ENCODE measurements at regions not wholly inside any gene's neighbourhood (a gene's known extent, or its start where the extent isn't known, plus 50 kb on each side); places are given as distances from the start of the nearest gene placed in this dataset.

DNA sequence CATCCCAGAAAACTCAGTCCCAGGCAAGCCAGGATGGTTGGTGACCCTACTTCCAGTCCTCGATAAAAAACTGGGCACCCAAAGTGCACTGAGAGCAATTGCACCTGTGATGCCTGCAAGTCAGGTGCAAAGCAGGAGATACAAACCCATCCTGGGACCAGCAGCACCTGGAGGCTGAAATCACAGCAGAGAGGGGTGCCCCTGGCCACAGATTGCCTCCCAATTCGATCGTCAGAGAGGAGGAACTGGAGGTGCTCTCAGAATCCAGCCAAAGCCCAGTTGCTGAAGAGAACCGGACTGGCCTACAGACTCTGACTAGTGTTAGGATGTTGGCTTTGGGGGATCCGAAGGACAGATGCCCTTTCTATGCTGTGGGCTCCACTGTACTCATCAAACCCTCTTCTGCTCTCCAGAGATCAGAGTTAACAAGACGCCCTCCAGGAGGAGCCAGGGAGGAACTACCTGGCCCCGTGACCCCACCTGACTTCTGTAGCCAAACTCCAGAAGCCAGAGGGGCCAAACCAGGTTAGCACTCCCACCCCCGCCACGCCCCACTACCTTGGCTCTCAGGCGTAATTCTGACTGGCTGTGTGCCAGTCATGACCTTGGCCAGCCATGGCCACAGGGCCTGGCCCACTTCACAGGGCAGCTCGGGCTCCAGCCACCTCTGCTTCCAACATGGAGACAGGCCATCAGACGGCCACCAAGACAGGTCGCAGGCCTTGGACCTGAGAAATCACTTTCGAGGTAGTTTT lies 284.5 kb upstream of the RTL1 start:
- Histone ChIP-seq H3K36me3 (ENCODE audit: insufficient read depth, low read length) (no peaks in the 10 kb centered on the region), H3K9me3 (ENCODE audit: control insufficient read depth in 1 of 2, insufficient read depth in 1 of 2, low read length in 2 of 2) (peaks cover 0 to 6% of the 10 kb centered on the region in 2 experiments), H3K27me3 (ENCODE audit: control insufficient read depth in 1 of 2, insufficient read depth in 2 of 2, low read length in 2 of 2) (no peaks in the 10 kb centered on the region), H3K4me3 (ENCODE audit: low read length) (no peak overlapping the region), H3K27ac (ENCODE audit: low read depth in 1 of 2, low read length in 2 of 2) (no peak overlapping the region), H3K4me1 (ENCODE audit: insufficient read depth, low read length) (no peaks in the 10 kb centered on the region)
- ChIA-PET POLR2A (no interaction called here), CTCF (no interaction called here)
- ATAC-seq (ENCODE audit: poor library complexity): no peak
- Mint-ChIP-seq H3K27ac (no peak overlapping the region), H3K9me3 (no peaks in the 10 kb centered on the region), H3K36me3 (ENCODE audit: low read depth) (no peaks in the 10 kb centered on the region), H3K27me3 (peaks cover 5% of the 10 kb centered on the region), H3K4me1 (ENCODE audit: low read depth) (no peaks in the 10 kb centered on the region), H3K4me3 (no peak overlapping the region)
- TF ChIP-seq, protein P1, sequence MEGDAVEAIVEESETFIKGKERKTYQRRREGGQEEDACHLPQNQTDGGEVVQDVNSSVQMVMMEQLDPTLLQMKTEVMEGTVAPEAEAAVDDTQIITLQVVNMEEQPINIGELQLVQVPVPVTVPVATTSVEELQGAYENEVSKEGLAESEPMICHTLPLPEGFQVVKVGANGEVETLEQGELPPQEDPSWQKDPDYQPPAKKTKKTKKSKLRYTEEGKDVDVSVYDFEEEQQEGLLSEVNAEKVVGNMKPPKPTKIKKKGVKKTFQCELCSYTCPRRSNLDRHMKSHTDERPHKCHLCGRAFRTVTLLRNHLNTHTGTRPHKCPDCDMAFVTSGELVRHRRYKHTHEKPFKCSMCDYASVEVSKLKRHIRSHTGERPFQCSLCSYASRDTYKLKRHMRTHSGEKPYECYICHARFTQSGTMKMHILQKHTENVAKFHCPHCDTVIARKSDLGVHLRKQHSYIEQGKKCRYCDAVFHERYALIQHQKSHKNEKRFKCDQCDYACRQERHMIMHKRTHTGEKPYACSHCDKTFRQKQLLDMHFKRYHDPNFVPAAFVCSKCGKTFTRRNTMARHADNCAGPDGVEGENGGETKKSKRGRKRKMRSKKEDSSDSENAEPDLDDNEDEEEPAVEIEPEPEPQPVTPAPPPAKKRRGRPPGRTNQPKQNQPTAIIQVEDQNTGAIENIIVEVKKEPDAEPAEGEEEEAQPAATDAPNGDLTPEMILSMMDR (IDR thresholded peaks at IDR 0.05): no peak
- intact Hi-C loops (cut with DNase I, micrococcal nuclease): no loop called here
- no peak for DNase-seq

DNA sequence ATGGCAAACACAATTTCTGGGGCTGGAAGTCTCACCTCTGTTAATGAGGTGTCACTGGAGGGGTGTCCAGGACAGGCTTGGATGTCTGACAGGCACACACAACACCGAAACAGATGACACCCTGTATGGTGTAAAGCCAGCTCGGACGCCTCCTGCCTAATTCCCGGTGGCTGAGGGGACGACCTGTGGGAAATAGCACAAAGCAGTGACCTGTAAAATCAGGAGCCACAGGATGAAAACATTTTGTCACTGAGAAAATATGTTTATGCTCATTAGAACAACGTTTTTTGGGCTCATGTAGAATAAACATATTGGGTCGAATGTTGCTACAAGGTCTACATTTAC lies 285.0 kb upstream of the RTL1 start:
- Mint-ChIP-seq H3K4me3 (no peak overlapping the region), H3K9me3 (no peaks in the 10 kb centered on the region), H3K36me3 (ENCODE audit: low read depth) (no peaks in the 10 kb centered on the region), H3K4me1 (ENCODE audit: low read depth) (no peaks in the 10 kb centered on the region), H3K27me3 (peaks cover 5% of the 10 kb centered on the region), H3K27ac (no peak overlapping the region)
- Histone ChIP-seq H3K9me3 (ENCODE audit: control insufficient read depth in 1 of 2, insufficient read depth in 1 of 2, low read length in 2 of 2) (peaks cover 0 to under 1% of the 10 kb centered on the region in 2 experiments), H3K4me3 (ENCODE audit: low read length) (no peak overlapping the region), H3K4me1 (ENCODE audit: insufficient read depth, low read length) (no peaks in the 10 kb centered on the region), H3K27me3 (ENCODE audit: control insufficient read depth in 1 of 2, insufficient read depth in 2 of 2, low read length in 2 of 2) (no peaks in the 10 kb centered on the region), H3K27ac (ENCODE audit: low read depth in 1 of 2, low read length in 2 of 2) (no peak overlapping the region), H3K36me3 (ENCODE audit: insufficient read depth, low read length) (no peaks in the 10 kb centered on the region)
- DNase-seq (no peak), ATAC-seq (ENCODE audit: poor library complexity) (no peak)
- TF ChIP-seq, protein P1 (IDR thresholded peaks at IDR 0.05): no peak
- ChIA-PET CTCF (no interaction called here), POLR2A (no interaction called here)
- intact Hi-C loops (cut with DNase I, micrococcal nuclease): no loop called here

DNA sequence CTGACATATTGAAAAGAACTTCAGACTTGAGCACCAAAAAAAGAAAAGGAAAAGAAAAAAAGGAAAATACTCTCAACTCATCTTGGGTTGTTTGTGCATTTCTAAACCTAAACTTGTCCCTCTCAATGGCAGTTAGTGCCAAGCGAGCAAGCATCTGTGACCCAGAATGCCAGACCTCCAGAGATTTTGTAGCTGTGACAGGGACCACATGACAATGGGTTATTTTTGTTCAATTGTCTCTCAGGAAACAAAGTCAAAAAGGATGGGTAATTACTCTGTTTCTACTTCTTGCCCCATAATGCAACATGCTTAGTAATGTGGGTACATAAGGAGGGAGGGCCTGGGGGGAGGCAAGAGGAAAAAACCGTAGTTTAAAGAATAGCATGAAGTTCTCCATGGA lies 285.7 kb upstream of the RTL1 start:
- no peaks in the 10 kb centered on the region for H3K36me3 Mint-ChIP-seq (ENCODE audit: low read depth)
- H3K4me3 ChIP-seq (ENCODE audit: low read length): no peak overlapping the region
- ChIA-PET POLR2A (no interaction called here), CTCF (no interaction called here)
- no peak for ATAC-seq (ENCODE audit: poor library complexity)
- H3K27me3 Mint-ChIP-seq: peaks cover 5% of the 10 kb centered on the region
- no peak overlapping the region for H3K27ac Mint-ChIP-seq
- DNase-seq: no peak
- H3K4me1 Mint-ChIP-seq (ENCODE audit: low read depth): no peaks in the 10 kb centered on the region
- no peaks in the 10 kb centered on the region for H3K9me3 ChIP-seq (ENCODE audit: control insufficient read depth in 1 of 2, insufficient read depth in 1 of 2, low read length in 2 of 2)
- no peak overlapping the region for H3K4me3 Mint-ChIP-seq
- no peaks in the 10 kb centered on the region for H3K4me1 ChIP-seq (ENCODE audit: insufficient read depth, low read length)
- intact Hi-C loops (cut with DNase I, micrococcal nuclease): no loop called here
- no peaks in the 10 kb centered on the region for H3K27me3 ChIP-seq (ENCODE audit: control insufficient read depth in 1 of 2, insufficient read depth in 2 of 2, low read length in 2 of 2)
- no peaks in the 10 kb centered on the region for H3K9me3 Mint-ChIP-seq
- TF ChIP-seq, protein P1 (IDR thresholded peaks at IDR 0.05): no peak
- H3K27ac ChIP-seq (ENCODE audit: low read depth in 1 of 2, low read length in 2 of 2): no peak overlapping the region
- H3K36me3 ChIP-seq (ENCODE audit: insufficient read depth, low read length): no peaks in the 10 kb centered on the region

All from CD4-positive, alpha-beta T cell (primary cell).